HCT116 (cell line): ENCODE measurements at regions not wholly inside any gene's neighbourhood (a gene's known extent, or its start where the extent isn't known, plus 50 kb on each side); places are given as distances from the start of the nearest gene placed in this dataset.

Source experiments
- ATAC-seq: fragments of 200-7000 bp; cut with Tn5 transposase; 2 replicates; pipeline ENCODE4 v1.9.1; 2020; ENCODE audit warnings: mild to moderate bottlenecking, moderate library complexity
- BruUV-seq: library from RNA; stranded (reverse); fragments of 400-500 nt; replicated peaks from 2 replicates; lab custom pipeline; 2021; lab: Mats Ljungman, UMichigan
- CTCF ChIA-PET: fragments of 300-600 bp; sonication (Branson Sonifier 250); formaldehyde crosslinking; loops from one replicate; lab custom pipeline; 2021; ENCODE audit warnings: antibody characterized with exemption; lab: Charles Lee
- POLR2A ChIA-PET: fragments of 300-600, 350-600 bp; sonication (Branson Sonifier 250); formaldehyde crosslinking; loops from one replicate; lab custom pipeline; 2021; ENCODE audit warnings: antibody characterized with exemption; lab: Charles Lee
- RAD21 ChIA-PET, 2 experiments: fragments of 300-600 bp; sonication (Branson Sonifier 250); formaldehyde crosslinking; loops; one replicate each; lab custom pipeline; 2023; ENCODE audit warnings: low total read pairs in 2 of 2; ENCODE audit not compliant: uncharacterized antibody in 2 of 2, unreplicated experiment in 2 of 2, low non-redundant PET in 1 of 2; lab: Charles Lee
- DNase-seq: peaks from one replicate; pipeline ENCODE4 v3.0.0-alpha.2; 2010; ENCODE audit warnings: low read depth, low spot score
- H2AFZ ChIP-seq: fragments of 200-600 bp; shearing (Covaris generic), sonication (generic); 2 replicates; pipeline ENCODE4 v1.6.1; 2017; ENCODE audit warnings: low read depth, mixed run types, mixed read lengths, antibody characterized with exemption, low read length; ENCODE audit not compliant: poor library complexity, severe bottlenecking
- H3K27ac ChIP-seq: 2 replicates; pipeline ENCODE4 v1.5.1; 2012; ENCODE audit warnings: low read depth, low read length
- H3K27me3 ChIP-seq: fragments of 200-600 bp; sonication (generic); 2 replicates; pipeline ENCODE4 v1.6.1; 2016; ENCODE audit warnings: mixed run types, low read length, mixed read lengths; ENCODE audit not compliant: insufficient read depth
- H3K36me3 ChIP-seq, 2 experiments: fragments of 200-500 bp in 1 of 2; fragments of 200-600 bp in 1 of 2; sonication (Bioruptor generic) in 1 of 2; sonication (generic) in 1 of 2; 2 replicates each; pipeline versions ENCODE4 v1.5.1 to v1.6.1; 2014 to 2016; ENCODE audit warnings: low read length in 2 of 2, inconsistent platforms in 1 of 2, mixed read lengths in 1 of 2, mixed run types in 1 of 2; ENCODE audit not compliant: insufficient read depth in 2 of 2, control insufficient read depth in 1 of 2
- H3K4me1 ChIP-seq, 2 experiments: fragments of 200-600 bp in 1 of 2; sonication (generic) in 1 of 2; 2 replicates each; pipeline versions ENCODE4 v1.5.1 to v1.6.1; 2012 to 2017; ENCODE audit warnings: low read length in 2 of 2, inconsistent platforms in 1 of 2, mild to moderate bottlenecking in 1 of 2, mixed read lengths in 1 of 2, mixed run types in 1 of 2, moderate library complexity in 1 of 2; ENCODE audit not compliant: insufficient read depth in 2 of 2, control insufficient read depth in 1 of 2
- H3K4me2 ChIP-seq: fragments of 200-600 bp; sonication (generic); 2 replicates; pipeline ENCODE4 v1.6.1; 2017; ENCODE audit warnings: mixed run types, low read length, mixed read lengths
- H3K4me3 ChIP-seq, 2 experiments: fragments of 200-600 bp in 1 of 2; sonication (generic) in 1 of 2; replicated peaks in 1 of 2; 2 replicates each; pipeline ENCODE4 v1.5.1; 2011 to 2016; ENCODE audit warnings: low read length in 2 of 2, control low read depth in 1 of 2, low read depth in 1 of 2, mild to moderate bottlenecking in 1 of 2, mixed read lengths in 1 of 2, mixed run types in 1 of 2
- H3K79me2 ChIP-seq: fragments of 200-600 bp; sonication (generic); 2 replicates; pipeline ENCODE4 v1.6.1; 2017; ENCODE audit warnings: mild to moderate bottlenecking, mixed run types, low read length, moderate library complexity, mixed read lengths; ENCODE audit not compliant: insufficient read depth
- H3K9ac ChIP-seq: fragments of 200-600 bp; sonication (generic); 2 replicates; pipeline ENCODE4 v1.6.1; 2016; ENCODE audit warnings: low read length, mixed read lengths
- H3K9me2 ChIP-seq: fragments of 200-600 bp; sonication (generic), shearing (Covaris generic); 2 replicates; pipeline ENCODE4 v1.6.1; 2017; ENCODE audit warnings: mixed run types, mild to moderate bottlenecking, moderate library complexity; ENCODE audit not compliant: insufficient read depth
- H3K9me3 ChIP-seq, 2 experiments: fragments of 200-500 bp in 1 of 2; fragments of 200-600 bp in 1 of 2; sonication (Bioruptor generic) in 1 of 2; sonication (generic) in 1 of 2; 2 replicates each; pipeline ENCODE4 v1.6.1; 2014 to 2017; ENCODE audit warnings: low read length in 2 of 2, mixed read lengths in 2 of 2, inconsistent platforms in 1 of 2, low read depth in 1 of 2, mild to moderate bottlenecking in 1 of 2, mixed run types in 1 of 2, moderate library complexity in 1 of 2; ENCODE audit not compliant: control insufficient read depth in 1 of 2, insufficient read depth in 1 of 2
- H4K20me1 ChIP-seq: fragments of 200-600 bp; sonication (generic), shearing (Covaris generic); 2 replicates; pipeline ENCODE4 v1.6.1; 2017; ENCODE audit warnings: mixed run types, mild to moderate bottlenecking, moderate library complexity; ENCODE audit not compliant: insufficient read depth
- ATF3 ChIP-seq: IDR thresholded peaks from 2 replicates; pipeline ENCODE4 v1.6.1; 2012
- CEBPB ChIP-seq: IDR thresholded peaks from 2 replicates; pipeline ENCODE4 v1.6.1; 2012; ENCODE audit warnings: low read depth
- CTCF ChIP-seq, 3 experiments: fragments of 200-600 bp in 1 of 3; sonication (generic) in 1 of 3; IDR thresholded peaks in 2 of 3; conservative IDR thresholded peaks in 1 of 3; 2 replicates each; pipeline ENCODE4 v1.5.1; 2012 to 2017; ENCODE audit warnings: low read depth in 2 of 3, low read length in 2 of 3, antibody characterized with exemption in 1 of 3, borderline replicate concordance in 1 of 3, control low read depth in 1 of 3, mild to moderate bottlenecking in 1 of 3, mixed read lengths in 1 of 3, mixed run types in 1 of 3, moderate library complexity in 1 of 3; ENCODE audit not compliant: insufficient read depth in 1 of 3
- ELF1 ChIP-seq: IDR thresholded peaks from 2 replicates; pipeline ENCODE4 v1.6.1; 2012; ENCODE audit warnings: low read depth, borderline replicate concordance
- EZH2 ChIP-seq: fragments of 200-600 bp; sonication (generic); IDR thresholded peaks from 2 replicates; pipeline ENCODE4 v1.6.1; 2017; ENCODE audit warnings: antibody characterized with exemption, mixed run types
- EZH2phosphoT487 ChIP-seq: fragments of 200-600 bp; IDR thresholded peaks from 2 replicates; pipeline ENCODE4 v1.6.1; 2018; ENCODE audit warnings: antibody characterized with exemption, borderline replicate concordance
- FOSL1 ChIP-seq: IDR thresholded peaks from 2 replicates; pipeline ENCODE4 v1.6.1; 2012; ENCODE audit warnings: low read depth
- MAX ChIP-seq: IDR thresholded peaks from 2 replicates; pipeline ENCODE4 v1.6.1; 2012
- POLR2A ChIP-seq: IDR thresholded peaks from 2 replicates; pipeline ENCODE4 v1.7.0; 2011; ENCODE audit warnings: borderline replicate concordance; ENCODE audit not compliant: insufficient read depth, insufficient read length; ENCODE audit errors: extremely low read depth
- POLR2AphosphoS5 ChIP-seq: IDR thresholded peaks from 2 replicates; pipeline ENCODE4 v1.6.1; 2011; ENCODE audit warnings: mild to moderate bottlenecking, low read depth, low read length, moderate library complexity
- RAD21 ChIP-seq: IDR thresholded peaks from 2 replicates; pipeline ENCODE4 v1.6.1; 2012; ENCODE audit warnings: low read depth, mild to moderate bottlenecking
- SIN3A ChIP-seq: IDR thresholded peaks from 2 replicates; pipeline ENCODE4 v1.6.1; 2012; ENCODE audit warnings: low read depth
- SP1 ChIP-seq: IDR thresholded peaks from 2 replicates; pipeline ENCODE4 v1.6.1; 2012; ENCODE audit warnings: low read depth
- SRF ChIP-seq: IDR thresholded peaks from 2 replicates; pipeline ENCODE4 v1.6.1; 2012; ENCODE audit warnings: low read depth
- TCF7L2 ChIP-seq: IDR thresholded peaks from 2 replicates; pipeline ENCODE4 v1.7.0; 2011; ENCODE audit warnings: borderline replicate concordance, inconsistent platforms; ENCODE audit not compliant: insufficient read depth, insufficient read length; ENCODE audit errors: extremely low read depth
- ZBTB33 ChIP-seq: IDR thresholded peaks from 2 replicates; pipeline ENCODE4 v1.6.1; 2011; ENCODE audit warnings: mild to moderate bottlenecking, low read length, moderate library complexity; ENCODE audit not compliant: insufficient replicate concordance; ENCODE audit errors: extremely low read depth
- ZFX ChIP-seq: fragments of 450-650 bp; IDR thresholded peaks from 2 replicates; pipeline ENCODE4 v1.6.1; 2017
- ZNF274 ChIP-seq: fragments of 200-500 bp; sonication (Bioruptor generic); IDR thresholded peaks from 2 replicates; pipeline ENCODE4 v1.6.1; 2014; ENCODE audit warnings: mild to moderate bottlenecking, low read depth, low read length, inconsistent platforms
- intact Hi-C: fragments of 100-400 bp; cut with micrococcal nuclease; formaldehyde crosslinking; loops from 2 replicates; pipeline ENCODE4 v1.10.0; 2022

- Histone ChIP-seq H3K36me3 (no peaks in the 10 kb centered on the region), H4K20me1 (no peaks in the 10 kb centered on the region), H3K4me2 (peak overlapping the region; percentile 53), H3K27me3 (no peaks in the 10 kb centered on the region), H3K79me2 (no peaks in the 10 kb centered on the region), H3K9ac (no peak overlapping the region), H3K9me2 (no peaks in the 10 kb centered on the region), H3K27ac (peak overlapping the region; percentile 48; the same call in 1 of the 2 replicates), H3K9me3 (no peaks in the 10 kb centered on the region), H3K4me1 (peaks cover 21 to 38% of the 10 kb centered on the region in 2 experiments), H2AFZ (no peak overlapping the region), H3K4me3 (no peak overlapping the region)
- ATAC-seq (no peak), DNase-seq (no peak)
- no peak for TF ChIP-seq ZFX
- no peak for TF ChIP-seq SRF
- no peak for TF ChIP-seq FOSL1
- no peak for TF ChIP-seq SIN3A
- no peak for TF ChIP-seq ZNF274
- TF ChIP-seq TCF7L2: no peak
- TF ChIP-seq SP1: no peak
- no peak for TF ChIP-seq POLR2AphosphoS5
- no peak for TF ChIP-seq ZBTB33
- no peak for TF ChIP-seq CTCF (IDR thresholded peaks at IDR 0.05 in 2 of 3, conservative IDR thresholded peaks at IDR 0.05 in 1 of 3; ENCODE audit: borderline replicate concordance in 1 of 3, insufficient read depth in 1 of 3, low read depth in 2 of 3, low read length in 2 of 3)
- TF ChIP-seq CEBPB: no peak
- no peak for TF ChIP-seq MAX
- no peak for TF ChIP-seq EZH2phosphoT487
- no peak for TF ChIP-seq ATF3
- TF ChIP-seq EZH2: no peak
- TF ChIP-seq ELF1: no peak
- TF ChIP-seq RAD21: no peak
- no peak for TF ChIP-seq POLR2A
- intact Hi-C loops: no loop called here
- ChIA-PET RAD21 (no interaction called here), POLR2A (no interaction called here), CTCF (interaction anchor here (1.3 kb wide), 1 partner anchor 171 kb away, joined by 4 read pairs; no protein-coding TSS in a partner anchor)
- no TSS peak for BruUV-seq
Measured at GRCh38 chr6:133740816-133741215, 148.1 kb upstream of the TCF21 start.
